Natural killer cell (primary cell): ENCODE measurements at regions not wholly inside any gene's neighbourhood (a gene's known extent, or its start where the extent isn't known, plus 50 kb on each side); places are given as distances from the start of the nearest gene placed in this dataset.

Experiments
- ATAC-seq, 3 donors: fragments of 150-1000 bp in 2 of 3; fragments of 200-7000 bp in 1 of 3; cut with Tn5 transposase; 1 replicate in 1 of 3; 2 replicates in 2 of 3; pipeline ENCODE4 v1.10.0; 2021; ENCODE audit warnings: mild to moderate bottlenecking in 2 of 3, moderate library complexity in 2 of 3
- DNase-seq, 2 donors: peaks; one replicate each; pipeline versions ENCODE4 v3.0.0 to v3.0.0-alpha.2; 2013 to 2021; ENCODE audit warnings: mixed read lengths in 1 of 2
- H3K27ac ChIP-seq: one replicate; pipeline ENCODE4 v1.5.1; 2013; ENCODE audit warnings: mild to moderate bottlenecking, low read length
- H3K27me3 ChIP-seq: one replicate; pipeline ENCODE4 v1.6.1; 2013; ENCODE audit warnings: low read length; ENCODE audit not compliant: control insufficient read depth, insufficient read depth
- H3K36me3 ChIP-seq: one replicate; pipeline ENCODE4 v1.6.1; 2013; ENCODE audit warnings: low read length; ENCODE audit not compliant: control insufficient read depth, insufficient read depth
- H3K4me1 ChIP-seq: one replicate; pipeline ENCODE4 v1.6.1; 2013; ENCODE audit warnings: low read length; ENCODE audit not compliant: control insufficient read depth, insufficient read depth
- H3K4me3 ChIP-seq: one replicate; pipeline ENCODE4 v1.5.1; 2013; ENCODE audit warnings: low read length
- H3K9me3 ChIP-seq: one replicate; pipeline ENCODE4 v1.6.1; 2013; ENCODE audit warnings: low read length; ENCODE audit not compliant: control insufficient read depth, insufficient read depth
- H3K27ac Mint-ChIP-seq, 2 donors: one replicate each; pipeline ENCODE4 v1.8.0; 2022; ENCODE audit warnings: mild to moderate bottlenecking in 2 of 2, mixed read lengths in 2 of 2, moderate library complexity in 1 of 2
- H3K27me3 Mint-ChIP-seq, 2 donors: one replicate each; pipeline ENCODE4 v1.8.0; 2022; ENCODE audit warnings: low read depth in 2 of 2, mixed read lengths in 2 of 2
- H3K36me3 Mint-ChIP-seq: one replicate; pipeline ENCODE4 v1.8.0; 2022; ENCODE audit warnings: mixed read lengths
- H3K4me1 Mint-ChIP-seq, 2 donors: one replicate each; pipeline ENCODE4 v1.8.0; 2022; ENCODE audit warnings: mixed read lengths in 2 of 2
- H3K4me3 Mint-ChIP-seq: one replicate; pipeline ENCODE4 v1.8.0; 2022; ENCODE audit warnings: mild to moderate bottlenecking, moderate library complexity, mixed read lengths
- H3K9me3 Mint-ChIP-seq, 2 donors: one replicate each; pipeline ENCODE4 v1.8.0; 2022; ENCODE audit warnings: mixed read lengths in 2 of 2
- WGBS: methylation state at CpG from one replicate; pipeline ENCODE4 v1.1.7; 2013; ENCODE audit warnings: missing lambda C conversion rate; ENCODE audit not compliant: insufficient coverage; 5-methylcytosine and 5-hydroxymethylcytosine counted together
- intact Hi-C: fragments of 100-400 bp; cut with micrococcal nuclease; formaldehyde crosslinking; loops from one replicate; pipeline ENCODE4 v1.14.2; 2022
- TF ChIP-seq, protein P1 (sequence below): fragments of 200-600 bp; IDR thresholded peaks from one replicate; pipeline ENCODE4 v1.8.0; 2022; ENCODE audit warnings: antibody characterized with exemption

DNA sequence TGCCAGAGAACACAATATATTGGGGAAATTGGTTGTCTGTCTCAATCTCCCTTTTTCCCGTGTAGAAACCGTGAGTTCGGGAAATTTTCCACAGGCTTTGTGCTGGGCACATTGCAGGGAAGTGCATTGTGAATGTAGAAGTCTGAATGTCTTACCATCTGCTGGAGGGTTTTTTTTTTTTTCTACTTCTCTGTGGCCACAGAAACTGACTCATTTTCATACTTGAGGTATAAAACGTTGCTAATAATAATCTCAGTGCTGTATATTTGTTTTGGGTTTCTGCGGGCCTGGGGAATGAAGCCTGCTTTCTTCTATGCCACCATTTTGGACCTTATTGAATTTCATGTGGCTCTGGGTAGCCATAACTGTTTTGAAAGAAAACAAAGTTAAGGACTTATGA lies 1001.2 kb downstream of the STIM2 start:
- 94% methylated on average over 4 of the region's 5 CpGs for WGBS
- TF ChIP-seq, protein P1, sequence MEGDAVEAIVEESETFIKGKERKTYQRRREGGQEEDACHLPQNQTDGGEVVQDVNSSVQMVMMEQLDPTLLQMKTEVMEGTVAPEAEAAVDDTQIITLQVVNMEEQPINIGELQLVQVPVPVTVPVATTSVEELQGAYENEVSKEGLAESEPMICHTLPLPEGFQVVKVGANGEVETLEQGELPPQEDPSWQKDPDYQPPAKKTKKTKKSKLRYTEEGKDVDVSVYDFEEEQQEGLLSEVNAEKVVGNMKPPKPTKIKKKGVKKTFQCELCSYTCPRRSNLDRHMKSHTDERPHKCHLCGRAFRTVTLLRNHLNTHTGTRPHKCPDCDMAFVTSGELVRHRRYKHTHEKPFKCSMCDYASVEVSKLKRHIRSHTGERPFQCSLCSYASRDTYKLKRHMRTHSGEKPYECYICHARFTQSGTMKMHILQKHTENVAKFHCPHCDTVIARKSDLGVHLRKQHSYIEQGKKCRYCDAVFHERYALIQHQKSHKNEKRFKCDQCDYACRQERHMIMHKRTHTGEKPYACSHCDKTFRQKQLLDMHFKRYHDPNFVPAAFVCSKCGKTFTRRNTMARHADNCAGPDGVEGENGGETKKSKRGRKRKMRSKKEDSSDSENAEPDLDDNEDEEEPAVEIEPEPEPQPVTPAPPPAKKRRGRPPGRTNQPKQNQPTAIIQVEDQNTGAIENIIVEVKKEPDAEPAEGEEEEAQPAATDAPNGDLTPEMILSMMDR: no peak
- Histone ChIP-seq H3K27me3 (no peaks in the 10 kb centered on the region), H3K4me3 (no peak overlapping the region), H3K27ac (no peak overlapping the region), H3K36me3 (no peaks in the 10 kb centered on the region), H3K4me1 (no peaks in the 10 kb centered on the region), H3K9me3 (no peaks in the 10 kb centered on the region)
- H3K27ac Mint-ChIP-seq: no peak overlapping the region
- ATAC-seq (no peak), DNase-seq (no peak)
- peaks cover 8% of the 10 kb centered on the region for H3K36me3 Mint-ChIP-seq
- intact Hi-C loops: no loop called here
- no peaks in the 10 kb centered on the region for H3K4me1 Mint-ChIP-seq
- H3K4me3 Mint-ChIP-seq: no peak overlapping the region
- peaks cover 3 to 7% of the 10 kb centered on the region in 2 donors for H3K9me3 Mint-ChIP-seq
- no peaks in the 10 kb centered on the region for H3K27me3 Mint-ChIP-seq

DNA sequence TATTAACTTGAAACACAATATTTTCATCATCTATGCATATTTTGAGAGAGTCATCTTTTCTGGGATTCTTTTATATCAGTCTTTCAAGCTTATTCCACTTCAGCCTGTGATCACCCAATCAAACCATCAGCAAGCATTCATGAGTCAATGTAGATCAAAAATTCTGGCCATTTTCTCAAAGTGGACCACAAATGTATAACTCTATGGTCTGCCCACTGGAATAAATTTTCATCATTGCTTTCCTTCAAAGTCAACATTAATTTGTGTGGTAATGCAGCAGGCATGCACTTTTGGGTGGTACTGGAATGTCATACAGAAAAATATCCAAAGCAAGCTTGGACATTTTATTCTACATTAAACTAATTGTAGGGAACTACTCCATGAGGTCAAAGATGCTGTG lies 1013.0 kb downstream of the STIM2 start:
- no peaks in the 10 kb centered on the region for H3K9me3 ChIP-seq
- DNase-seq (no peak), ATAC-seq (no peak)
- peaks cover 14 to 16% of the 10 kb centered on the region in 2 donors for H3K9me3 Mint-ChIP-seq
- no peaks in the 10 kb centered on the region for H3K27me3 ChIP-seq
- H3K36me3 ChIP-seq: no peaks in the 10 kb centered on the region
- intact Hi-C loops: no loop called here
- H3K27ac Mint-ChIP-seq: no peak overlapping the region
- H3K4me1 ChIP-seq: no peaks in the 10 kb centered on the region
- no peak overlapping the region for H3K4me3 Mint-ChIP-seq
- H3K27ac ChIP-seq: no peak overlapping the region
- no peaks in the 10 kb centered on the region for H3K27me3 Mint-ChIP-seq
- H3K36me3 Mint-ChIP-seq: peaks cover 6% of the 10 kb centered on the region
- H3K4me1 Mint-ChIP-seq: no peaks in the 10 kb centered on the region
- TF ChIP-seq, protein P1: no peak
- H3K4me3 ChIP-seq: no peak overlapping the region

DNA sequence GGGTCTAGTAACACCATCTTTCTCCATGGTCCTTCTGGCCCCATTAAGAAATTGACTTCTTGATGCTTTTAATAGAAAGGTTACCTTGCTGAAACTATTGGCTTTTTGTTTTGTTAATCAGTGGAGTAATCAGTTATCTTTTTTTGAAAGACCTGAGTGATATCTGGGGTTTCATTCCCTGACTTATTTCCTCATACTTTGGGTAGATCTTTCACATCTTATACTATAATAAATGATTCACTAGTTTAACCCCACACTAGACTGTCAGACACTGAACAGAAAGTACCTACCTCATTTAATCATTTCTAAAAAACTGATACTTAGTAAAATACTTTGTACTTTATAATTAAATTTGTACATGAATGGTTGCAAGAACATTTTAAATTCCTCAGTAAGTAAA lies 1021.1 kb downstream of the STIM2 start:
- H3K27me3 ChIP-seq: no peaks in the 10 kb centered on the region
- intact Hi-C loops: no loop called here

DNA sequence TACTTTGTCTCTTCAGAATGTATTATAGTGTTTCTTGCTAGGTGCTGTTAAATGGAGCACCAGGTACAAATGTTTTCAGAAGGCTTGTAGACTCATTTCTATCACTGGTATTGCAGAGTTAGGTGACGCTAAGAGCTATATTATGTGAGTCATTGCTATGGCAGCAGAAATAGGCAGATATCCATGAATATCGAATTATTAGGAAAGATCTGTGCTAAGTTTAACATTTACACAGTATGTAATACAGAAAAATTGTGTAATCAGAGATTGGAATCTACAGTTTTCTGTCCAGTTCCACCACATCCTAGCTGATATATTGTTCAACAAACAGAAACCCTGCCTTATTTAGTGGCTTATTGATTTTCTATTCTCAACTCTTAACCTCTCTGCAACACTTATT lies 1025.5 kb downstream of the STIM2 start:
- Mint-ChIP-seq H3K27me3 (no peaks in the 10 kb centered on the region), H3K27ac (no peak overlapping the region), H3K36me3 (no peaks in the 10 kb centered on the region), H3K4me3 (no peak overlapping the region), H3K9me3 (peaks cover 11 to 16% of the 10 kb centered on the region in 2 donors), H3K4me1 (no peaks in the 10 kb centered on the region)
- ATAC-seq: no peak
- H3K27ac ChIP-seq: no peak overlapping the region
- no peak for DNase-seq
- H3K4me1 ChIP-seq: no peaks in the 10 kb centered on the region
- peaks cover 4% of the 10 kb centered on the region for H3K9me3 ChIP-seq
- H3K27me3 ChIP-seq: no peaks in the 10 kb centered on the region
- no peak overlapping the region for H3K4me3 ChIP-seq
- TF ChIP-seq, protein P1: no peak
- intact Hi-C loops: no loop called here
- H3K36me3 ChIP-seq: no peaks in the 10 kb centered on the region
- WGBS: 100% methylated on average over 1 of the region's 2 CpGs

More for the DNA sequence above, 1021.1 kb downstream of the STIM2 start:
- DNase-seq: no peak
- no peak for ATAC-seq
- no peak overlapping the region for H3K4me3 ChIP-seq
- Mint-ChIP-seq H3K4me1 (no peaks in the 10 kb centered on the region), H3K36me3 (no peaks in the 10 kb centered on the region), H3K27me3 (no peaks in the 10 kb centered on the region), H3K9me3 (peaks cover 11 to 15% of the 10 kb centered on the region in 2 donors), H3K4me3 (no peak overlapping the region), H3K27ac (no peak overlapping the region)
- H3K4me1 ChIP-seq: no peaks in the 10 kb centered on the region
- no peak overlapping the region for H3K27ac ChIP-seq
- H3K9me3 ChIP-seq: no peaks in the 10 kb centered on the region
- H3K36me3 ChIP-seq: no peaks in the 10 kb centered on the region
- TF ChIP-seq, protein P1: no peak
